ENCODE measurements at regions not wholly inside any gene's neighbourhood (a gene's known extent, or its start where the extent isn't known, plus 50 kb on each side); places are given as distances from the start of the nearest gene placed in this dataset.

DNA sequence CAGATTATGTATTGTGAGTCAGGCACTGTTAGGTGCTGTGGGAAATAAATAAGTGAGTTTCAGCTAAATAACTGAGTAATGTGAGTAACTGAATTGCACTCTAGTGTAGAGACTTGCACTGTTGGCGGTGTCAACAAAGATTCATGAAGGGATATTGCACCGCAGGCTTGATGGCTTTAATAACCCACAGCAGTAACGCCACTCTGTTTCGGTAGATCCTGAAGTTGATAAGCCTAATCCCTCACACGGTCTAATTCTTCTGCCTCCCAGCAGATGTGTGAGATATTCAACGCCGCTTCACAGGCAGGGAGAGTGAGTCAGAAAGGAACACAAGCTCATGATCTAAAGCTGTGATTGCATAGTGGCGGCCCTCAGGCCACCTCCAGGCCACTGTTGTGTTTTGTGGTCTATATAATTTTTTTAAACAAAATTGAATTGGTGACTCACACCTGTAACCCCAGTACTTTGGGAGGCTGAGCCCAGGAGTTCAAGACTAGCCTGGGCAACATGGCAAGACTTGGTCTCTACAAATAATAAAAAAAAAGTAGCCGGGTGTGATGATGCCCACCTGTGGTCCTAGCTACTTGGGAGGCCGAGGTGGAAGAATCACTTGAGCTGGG, 94.3 kb downstream of the LIPG start:
- no peak for DNase-seq (ENCODE audit: low read depth)

DNA sequence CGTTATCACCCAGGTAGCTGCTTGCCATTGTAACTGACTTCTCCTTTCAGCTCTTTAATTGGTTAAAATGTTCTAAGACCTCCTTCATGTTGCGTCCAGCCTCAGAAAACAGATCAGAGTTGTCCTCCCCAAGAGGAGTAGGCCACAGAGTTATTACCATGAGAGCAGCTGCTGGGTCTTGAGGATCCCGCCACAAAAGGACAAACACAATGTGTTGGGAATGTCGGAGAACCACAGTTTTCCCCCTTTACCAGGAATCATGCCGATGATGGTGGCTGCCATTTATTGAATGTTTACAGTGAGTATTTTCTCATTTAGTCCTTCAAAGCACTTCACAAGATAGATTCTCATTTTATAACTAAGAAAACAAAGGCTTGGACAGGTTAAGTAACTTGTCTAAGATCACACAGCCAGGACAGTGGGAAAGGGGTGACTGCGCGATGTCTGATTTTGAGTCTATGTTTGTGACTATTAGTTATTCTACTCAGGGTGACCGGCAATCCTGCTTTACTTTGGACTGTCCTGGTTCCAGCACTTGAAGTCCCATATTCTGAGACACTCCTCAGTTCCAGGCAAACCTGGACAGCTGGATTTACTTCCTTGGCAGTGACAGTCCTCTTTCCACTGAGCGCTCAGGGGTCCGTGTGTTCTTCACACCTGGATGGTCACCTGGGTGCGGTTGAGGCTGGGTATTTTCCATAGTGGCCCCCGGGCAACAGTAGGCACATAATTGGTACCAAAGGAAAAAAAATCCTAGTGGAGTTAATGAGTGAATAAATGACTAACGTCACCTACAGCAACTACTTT, 93.6 kb downstream of the LIPG start:
- no peak for DNase-seq (ENCODE audit: low read depth)

DNA sequence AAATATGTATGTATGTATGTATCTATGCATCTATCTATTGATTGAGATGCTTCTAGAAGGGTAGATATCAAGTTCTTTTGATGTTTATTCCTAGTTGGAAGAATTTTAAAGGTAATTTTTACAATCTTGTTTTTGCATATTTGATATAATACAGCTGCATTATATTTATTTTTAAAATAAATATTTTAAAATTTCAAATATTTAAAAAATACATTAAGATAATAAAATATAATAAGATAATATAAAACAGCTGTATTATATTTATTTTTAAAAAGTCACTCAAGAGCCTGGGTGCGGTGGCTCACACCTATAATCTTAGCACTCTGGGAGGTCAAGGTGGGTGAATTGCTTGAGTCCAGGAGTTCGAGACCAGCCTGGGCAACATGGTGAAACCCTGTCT, 92.5 kb downstream of the LIPG start:
- DNase-seq (ENCODE audit: low read depth), result no peak

DNA sequence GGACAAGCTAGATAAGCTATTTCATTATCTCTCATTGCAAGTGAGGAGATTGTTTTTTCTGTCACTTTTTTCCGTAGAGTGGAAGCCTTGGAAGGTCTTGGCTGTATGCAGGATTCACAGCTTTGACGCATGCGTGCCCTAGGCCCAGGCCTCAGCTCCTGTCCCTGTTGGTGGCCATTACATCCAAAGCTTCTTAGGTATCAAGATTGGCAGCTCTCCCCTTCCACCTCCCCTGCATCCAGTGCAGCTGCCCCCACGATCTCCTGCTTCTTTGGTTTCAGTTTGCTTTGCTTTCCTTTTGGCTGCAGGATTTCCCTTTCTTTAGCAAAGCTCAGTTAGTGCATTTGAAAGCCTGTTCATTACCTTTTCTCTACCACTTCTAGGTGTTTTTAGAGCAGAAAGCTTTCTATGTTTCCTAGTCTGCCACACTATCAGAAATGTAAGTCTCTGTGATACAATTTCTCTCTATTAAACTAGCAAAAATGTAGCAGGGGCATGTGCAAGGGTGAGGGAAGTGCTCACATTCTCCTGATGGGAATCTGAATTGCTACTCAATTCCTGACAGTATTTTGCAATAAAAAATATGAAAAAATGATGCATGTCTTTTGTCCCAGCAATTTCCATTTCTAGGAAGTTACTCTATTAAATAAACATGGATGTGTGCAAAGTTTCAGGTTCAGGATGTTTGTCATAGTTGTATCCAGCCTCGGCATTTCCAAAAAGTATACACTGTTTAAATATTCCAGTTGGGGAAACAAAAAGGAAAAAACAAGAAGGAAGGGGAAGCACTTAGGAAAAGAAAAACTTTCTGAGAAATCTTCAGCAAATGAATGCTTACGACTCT, 91.2 kb downstream of the LIPG start:
- DNase-seq (ENCODE audit: low read depth), result no peak

DNA sequence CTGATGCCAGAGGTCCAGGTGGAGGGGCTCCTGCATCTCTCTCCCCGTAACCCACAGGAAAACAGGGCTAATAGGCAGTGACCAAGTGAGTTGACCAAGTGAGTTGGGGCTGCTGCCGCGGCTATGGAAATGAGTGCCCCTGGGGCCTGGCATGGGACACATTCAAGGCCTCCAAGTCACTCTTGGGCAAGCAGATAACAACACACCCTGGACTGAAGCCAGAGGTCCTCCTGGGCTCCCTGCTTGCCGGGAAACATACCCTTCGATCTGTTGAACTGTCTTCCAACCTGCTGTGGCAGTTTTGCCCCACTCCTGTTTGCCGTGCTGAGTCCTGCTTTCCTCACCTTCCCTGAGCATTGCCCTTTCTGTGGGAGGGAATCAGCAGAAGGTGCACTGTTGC, 89.2 kb downstream of the LIPG start:
- DNase-seq (ENCODE audit: low read depth), result no peak

DNA sequence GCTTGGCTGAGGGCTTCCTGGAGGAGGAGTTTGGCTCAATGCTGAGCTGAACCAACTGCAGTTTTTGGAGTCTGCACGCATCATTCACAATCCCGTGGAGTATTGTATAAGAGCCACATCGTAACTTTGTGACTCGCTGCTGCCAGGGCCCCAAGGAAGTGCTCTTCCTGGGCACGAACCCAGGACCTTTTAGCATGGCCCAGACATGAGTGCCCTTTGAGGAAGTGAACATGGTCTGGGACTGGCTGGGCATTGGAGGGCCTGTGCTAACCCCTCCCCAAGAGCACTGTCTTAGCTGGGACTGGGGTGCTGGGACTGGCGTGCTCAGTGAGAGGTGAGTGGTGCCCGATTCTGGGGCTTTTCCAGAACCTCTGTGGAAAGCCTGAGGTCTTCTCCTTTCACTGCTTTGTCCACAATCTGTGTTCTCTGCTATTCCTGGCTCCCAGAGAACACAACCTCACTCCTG, 88.6 kb downstream of the LIPG start:
- no peak for DNase-seq (ENCODE audit: low read depth)

DNA sequence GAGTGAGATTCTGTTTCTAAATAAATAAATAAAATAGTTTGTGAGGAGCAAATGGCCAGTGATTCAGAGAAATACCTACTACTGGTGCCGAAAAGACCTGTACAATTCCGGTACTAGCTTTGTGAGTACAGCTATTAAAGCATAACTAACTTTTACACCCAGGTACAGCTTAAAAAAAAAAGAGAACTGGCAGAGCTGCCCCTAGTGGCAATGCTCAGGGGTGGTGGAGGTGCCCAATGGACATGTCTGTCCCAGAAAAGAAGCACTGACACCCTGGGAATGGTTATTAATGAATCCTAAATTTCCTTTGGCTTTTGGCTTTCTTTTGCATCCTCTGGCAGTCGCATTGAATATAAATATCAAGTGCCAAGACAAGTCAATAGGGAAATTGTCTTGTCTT, 87.0 kb downstream of the LIPG start:
- no peak for DNase-seq (ENCODE audit: low read depth)
